Spleen (tissue), 7 donors: ENCODE measurements at regions not wholly inside any gene's neighbourhood (a gene's known extent, or its start where the extent isn't known, plus 50 kb on each side); places are given as distances from the start of the nearest gene placed in this dataset.

Experiments used
- POLR2A ChIP-seq, 3 donors: fragments of 450-650 bp; IDR thresholded peaks; one replicate each; pipeline ENCODE4 v1.5.1; 2017; ENCODE audit warnings: antibody characterized with exemption in 3 of 3, mild to moderate bottlenecking in 1 of 3
- POLR2AphosphoS5 ChIP-seq, 3 donors: sonication (generic); formaldehyde crosslinking; IDR thresholded peaks; one replicate each; pipeline ENCODE4 v1.5.1; 2017; ENCODE audit warnings: antibody characterized with exemption in 3 of 3
- TF ChIP-seq, protein P1 (sequence below), 11 experiments: fragments of 200-600 bp in 7 of 11; fragments of 450-650 bp in 4 of 11; sonication (generic) in 4 of 11; IDR thresholded peaks in 8 of 11; conservative IDR thresholded peaks in 3 of 11; 1 replicate in 7 of 11; 2 replicates in 4 of 11; pipeline versions ENCODE4 v1.4.0 to v1.8.0; 2016 to 2021; ENCODE audit warnings: antibody characterized with exemption in 11 of 11, inconsistent platforms in 4 of 11, mild to moderate bottlenecking in 1 of 11
- donor health status: DM: no; HTN: no; CAD: no; lungs with moderate emphysema.
- donor health status: DM: no; HTN: no; CAD: no.
- donor health status: DM: no; HTN: no; CAD: no.

DNA sequence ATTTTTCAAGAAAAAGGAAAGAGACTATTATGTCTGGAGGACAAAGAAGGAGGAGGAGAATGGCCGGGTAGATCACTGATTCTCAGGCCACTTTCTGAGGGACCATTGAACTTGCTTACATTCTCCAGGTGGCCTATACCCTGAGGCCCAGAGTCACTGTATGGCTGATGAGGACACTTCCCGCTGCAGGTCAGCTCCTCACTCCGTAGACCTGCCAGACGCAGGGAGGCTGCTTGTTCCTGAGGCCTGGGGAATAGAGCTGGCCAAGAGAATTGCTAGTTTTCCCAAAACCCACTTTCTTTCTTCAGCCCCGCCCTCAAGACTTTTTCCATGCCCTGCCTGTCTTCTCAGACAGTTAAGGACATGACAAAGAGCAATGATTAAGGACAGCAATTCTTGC, 510.5 kb upstream of the TBX3 start:
- no peak for TF ChIP-seq POLR2A (IDR thresholded peaks at IDR 0.05)
- TF ChIP-seq, protein P1, sequence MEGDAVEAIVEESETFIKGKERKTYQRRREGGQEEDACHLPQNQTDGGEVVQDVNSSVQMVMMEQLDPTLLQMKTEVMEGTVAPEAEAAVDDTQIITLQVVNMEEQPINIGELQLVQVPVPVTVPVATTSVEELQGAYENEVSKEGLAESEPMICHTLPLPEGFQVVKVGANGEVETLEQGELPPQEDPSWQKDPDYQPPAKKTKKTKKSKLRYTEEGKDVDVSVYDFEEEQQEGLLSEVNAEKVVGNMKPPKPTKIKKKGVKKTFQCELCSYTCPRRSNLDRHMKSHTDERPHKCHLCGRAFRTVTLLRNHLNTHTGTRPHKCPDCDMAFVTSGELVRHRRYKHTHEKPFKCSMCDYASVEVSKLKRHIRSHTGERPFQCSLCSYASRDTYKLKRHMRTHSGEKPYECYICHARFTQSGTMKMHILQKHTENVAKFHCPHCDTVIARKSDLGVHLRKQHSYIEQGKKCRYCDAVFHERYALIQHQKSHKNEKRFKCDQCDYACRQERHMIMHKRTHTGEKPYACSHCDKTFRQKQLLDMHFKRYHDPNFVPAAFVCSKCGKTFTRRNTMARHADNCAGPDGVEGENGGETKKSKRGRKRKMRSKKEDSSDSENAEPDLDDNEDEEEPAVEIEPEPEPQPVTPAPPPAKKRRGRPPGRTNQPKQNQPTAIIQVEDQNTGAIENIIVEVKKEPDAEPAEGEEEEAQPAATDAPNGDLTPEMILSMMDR (IDR thresholded peaks at IDR 0.05 in 8 of 11, conservative IDR thresholded peaks at IDR 0.05 in 3 of 11) = no peak
- no peak for TF ChIP-seq POLR2AphosphoS5 (IDR thresholded peaks at IDR 0.05)
